ENCODE measurements at regions not wholly inside any gene's neighbourhood (a gene's known extent, or its start where the extent isn't known, plus 50 kb on each side); places are given as distances from the start of the nearest gene placed in this dataset.

DNA sequence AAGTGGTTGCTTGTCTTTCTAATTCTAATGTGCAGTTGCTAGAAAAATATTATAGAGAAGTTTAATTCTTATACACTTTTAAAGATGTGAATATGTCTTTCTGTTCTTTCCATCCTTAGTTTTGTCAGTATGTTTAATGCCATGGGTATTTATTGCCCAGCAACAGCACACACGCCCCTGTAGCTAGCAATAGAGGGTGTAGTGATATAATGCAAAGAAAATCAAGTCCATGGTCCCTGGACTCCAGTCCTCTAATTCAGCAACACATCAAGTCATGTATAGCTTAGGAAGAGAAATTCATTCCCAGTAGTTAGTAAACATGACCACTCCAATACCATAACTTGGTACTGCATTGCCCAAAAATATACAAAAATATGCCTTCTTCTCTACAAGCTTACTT, 292.4 kb upstream of the NR2F2 start:
- H4K91ac ChIP-seq (replicated peaks; ENCODE audit: insufficient read length, low read length): no peak overlapping the region
- POLR2A ChIA-PET (ENCODE audit: partially characterized antibody): no interaction called here
- no peak overlapping the region for H2BK5ac ChIP-seq (ENCODE audit: low read depth, low read length)
- TF ChIP-seq HDAC2 (IDR thresholded peaks at IDR 0.05; ENCODE audit: borderline replicate concordance in 1 of 2, low read depth in 2 of 2, low read length in 2 of 2) (no peak), CTCF (IDR thresholded peaks at IDR 0.05; ENCODE audit: control extremely low read depth in 1 of 3, insufficient read depth in 1 of 3, low read depth in 1 of 3, low read length in 3 of 3) (no peak), POLR2AphosphoS5 (IDR thresholded peaks at IDR 0.05; ENCODE audit: low read depth, low read length) (no peak), MAX (IDR thresholded peaks at IDR 0.05) (no peak), SIRT6 (IDR thresholded peaks at IDR 0.05; ENCODE audit: low read length) (no peak)

More for the DNA sequence above, 292.4 kb upstream of the NR2F2 start:
- H4K8ac ChIP-seq (ENCODE audit: extremely low read depth, insufficient read depth, low read length): no peak overlapping the region
- CTCF ChIA-PET (ENCODE audit: partially characterized antibody): interaction anchor here (1.4 kb wide), 1 partner anchor 9 kb away, joined by 4 read pairs; no protein-coding TSS in a partner anchor
- no peaks in the 10 kb centered on the region for H3K79me2 ChIP-seq (ENCODE audit: control insufficient read depth in 1 of 2, insufficient read depth in 2 of 2, low read length in 2 of 2)
- no peak overlapping the region for H3K27ac ChIP-seq (ENCODE audit: low read depth, low read length)
- no peak overlapping the region for H3K4me2 ChIP-seq (ENCODE audit: insufficient read depth in 1 of 2, low read depth in 2 of 2, low read length in 2 of 2)
- no peak overlapping the region for H2AK5ac ChIP-seq (ENCODE audit: low read depth, low read length)
- no peak overlapping the region for H3K4ac ChIP-seq (replicated peaks; ENCODE audit: insufficient read length, low read depth, low read length)
- H3K23ac ChIP-seq (ENCODE audit: insufficient read length): no peak overlapping the region
- no peaks in the 10 kb centered on the region for H3K36me3 ChIP-seq (ENCODE audit: control insufficient read depth in 2 of 4, insufficient read depth in 4 of 4, low read length in 3 of 4)
- H3K9me3 ChIP-seq (ENCODE audit: insufficient read depth in 2 of 2, low read depth in 1 of 2, low read length in 1 of 2): no peaks in the 10 kb centered on the region
- H3K4me1 ChIP-seq (replicated peaks in 1 of 4; ENCODE audit: control insufficient read depth in 3 of 4, insufficient read depth in 4 of 4, low read length in 3 of 4): peaks cover 0 to 5% (median 2%) of the 10 kb centered on the region in 4 experiments; a peak in 2 of 7 replicates
- 36% methylated on average over 1 of the region's 1 CpG; no CpG with 5 or more reads in 1 of the 2 experiments for WGBS, 2 experiments (ENCODE audit: extremely low coverage in 1 of 2, insufficient coverage in 1 of 2, insufficient read length in 1 of 2, insufficient replicate concordance in 2 of 2, low coverage in 1 of 2, low lambda C conversion rate in 2 of 2, missing lambda C conversion rate in 1 of 2)
- no peak overlapping the region for H3K18ac ChIP-seq (ENCODE audit: extremely low read depth, low read length)
- H3K56ac ChIP-seq (replicated peaks; ENCODE audit: insufficient read length, low read depth, low read length): no peak overlapping the region
- H4K20me1 ChIP-seq (replicated peaks in 1 of 2; ENCODE audit: control insufficient read depth in 1 of 2, insufficient read depth in 2 of 2, low read length in 2 of 2): no peaks in the 10 kb centered on the region
- H3K14ac ChIP-seq (ENCODE audit: insufficient read length): no peak overlapping the region
- H2BK12ac ChIP-seq (ENCODE audit: low read depth, low read length): no peak overlapping the region
- FAIRE-seq (no peak), DNase-seq (ENCODE audit: low read depth in 1 of 2, low spot score in 2 of 2) (no peak)
- H3K4me3 ChIP-seq (ENCODE audit: extremely low read depth in 1 of 4, insufficient read depth in 2 of 4, low read depth in 3 of 4, low read length in 4 of 4): no peak overlapping the region
- H3K9ac ChIP-seq (replicated peaks in 1 of 4; ENCODE audit: extremely low read depth in 1 of 4, low read depth in 3 of 4, low read length in 3 of 4): no peak overlapping the region
- no peak overlapping the region for H2AFZ ChIP-seq (ENCODE audit: low read length)
- H4K5ac ChIP-seq (ENCODE audit: insufficient read length, low read depth, low read length): no peak overlapping the region
- H3K79me1 ChIP-seq (ENCODE audit: low read depth, low read length): no peaks in the 10 kb centered on the region
- H3K23me2 ChIP-seq (ENCODE audit: low read depth, low read length): no peaks in the 10 kb centered on the region
- no peak overlapping the region for H2BK120ac ChIP-seq (replicated peaks; ENCODE audit: low read depth, low read length)
- H2BK20ac ChIP-seq (ENCODE audit: low read length): no peak overlapping the region
- H2BK15ac ChIP-seq (ENCODE audit: low read length): no peak overlapping the region
- peaks cover 0 to 2% (median 0%) of the 10 kb centered on the region in 4 experiments; a peak in 2 of 7 replicates for H3K27me3 ChIP-seq (replicated peaks in 1 of 4; ENCODE audit: control insufficient read depth in 3 of 4, extremely low read depth in 1 of 4, insufficient read depth in 3 of 4, low read length in 3 of 4)

All from H1 (cell line).